T-helper 2 cell (primary cell): ENCODE measurements at regions not wholly inside any gene's neighbourhood (a gene's known extent, or its start where the extent isn't known, plus 50 kb on each side); places are given as distances from the start of the nearest gene placed in this dataset.

ENCODE experiments used
- DNase-seq, 5 experiments: peaks; one replicate each; pipeline versions ENCODE4 v3.0.0 to v3.0.0-alpha.2; 2012 to 2022

DNA sequence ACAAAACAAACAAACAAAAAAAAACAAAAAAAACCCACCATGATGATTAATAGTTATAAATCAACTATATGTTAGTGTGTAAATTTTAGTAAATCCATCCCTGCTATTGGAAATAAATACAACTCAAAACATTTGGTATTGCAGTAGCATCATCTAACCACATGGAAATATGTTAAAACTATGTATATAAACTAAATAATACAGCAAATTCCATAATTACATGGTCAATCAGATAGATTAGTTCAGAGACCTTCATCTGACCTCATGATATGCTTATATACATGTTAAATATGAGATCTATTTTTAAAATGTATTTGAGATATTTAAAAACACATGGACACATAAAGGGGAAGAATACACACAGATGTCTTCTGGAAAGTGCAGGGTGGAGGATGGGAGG lies 384.2 kb downstream of the TMX3 start:
- no peak for DNase-seq

DNA sequence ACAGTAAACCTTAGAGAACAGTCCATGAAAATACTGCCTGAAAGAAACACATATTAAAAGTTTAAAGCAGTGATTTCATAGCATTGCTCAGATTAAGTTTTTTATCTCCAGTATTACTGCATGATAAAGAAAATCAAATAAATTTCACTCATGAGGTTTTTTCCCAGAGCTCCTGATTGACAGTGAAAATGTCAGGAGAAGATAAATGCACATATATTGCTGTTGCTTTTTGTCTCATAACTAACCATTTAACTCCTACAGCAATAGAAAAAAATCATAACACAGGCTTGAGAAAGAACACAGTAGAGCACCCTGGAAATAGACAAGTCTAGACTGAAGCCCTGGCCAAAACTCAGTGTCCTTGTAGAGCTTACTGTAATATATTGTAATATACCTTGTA lies 391.0 kb downstream of the TMX3 start:
- DNase-seq, result no peak

DNA sequence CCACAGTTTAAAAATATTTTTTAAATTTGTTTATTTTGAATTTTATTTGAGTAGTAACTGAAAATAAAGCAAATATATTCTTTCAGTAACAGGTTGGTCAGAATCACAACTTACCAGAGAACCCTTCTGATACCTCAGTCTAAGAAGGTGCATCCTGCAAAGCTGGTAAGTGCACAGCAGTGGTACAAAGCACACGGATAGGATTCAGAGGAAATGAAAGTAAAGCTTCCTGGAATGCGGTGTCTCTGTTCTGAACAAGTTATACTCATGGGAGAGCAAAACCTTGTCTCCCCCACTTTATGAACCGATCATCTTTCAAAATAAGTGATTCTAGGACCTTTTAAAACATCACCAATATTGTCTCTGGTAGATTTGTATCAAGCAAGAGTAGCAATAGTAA lies 398.3 kb downstream of the TMX3 start:
- no peak for DNase-seq

DNA sequence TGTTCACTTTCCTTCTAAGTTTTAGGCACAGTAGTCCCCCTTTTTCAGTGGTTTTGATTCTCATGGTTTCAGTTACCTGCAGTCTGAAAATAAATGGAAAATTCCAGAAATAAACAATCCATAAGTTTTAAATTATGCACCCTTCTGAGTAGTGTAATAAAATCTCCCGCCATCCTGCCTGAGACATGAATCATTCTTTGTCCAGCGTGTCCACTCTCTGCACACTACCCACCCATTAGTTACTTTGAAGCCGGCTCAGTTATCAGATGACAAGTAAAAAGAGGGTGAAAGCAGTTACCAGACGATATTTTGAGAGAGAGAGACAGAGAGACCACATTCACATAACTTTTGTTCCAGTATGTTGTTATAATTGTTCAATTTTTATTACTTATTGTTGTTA lies 400.5 kb downstream of the TMX3 start:
- DNase-seq, result no peak

- no peak for DNase-seq
These were observed 413.5 kb downstream of the TMX3 start for GRCh38 chr18:68301441-68301840.

- no peak for DNase-seq
These were observed 415.0 kb downstream of the TMX3 start for GRCh38 chr18:68299906-68300305.

GRCh38 chr18:68298330-68298729 lies 416.6 kb downstream of the TMX3 start:
- DNase-seq, result no peak

DNA sequence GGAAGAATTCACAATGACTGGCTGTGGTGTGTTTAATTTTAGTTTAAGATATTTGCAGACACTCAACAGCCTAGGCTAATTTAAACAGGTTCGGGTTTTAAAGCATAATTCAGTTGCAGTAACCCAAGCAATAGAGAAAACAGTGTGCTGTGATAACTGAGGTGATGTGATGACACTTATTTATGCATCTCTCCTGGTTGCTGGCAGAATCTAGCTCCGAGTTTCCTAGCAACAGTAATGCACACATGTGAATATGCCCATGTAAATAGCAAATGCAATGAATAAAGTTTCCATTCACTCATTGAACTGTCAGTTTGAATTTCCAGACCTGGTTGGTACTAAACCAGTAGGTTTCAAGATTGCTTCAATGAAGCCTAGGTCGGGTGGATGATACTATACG lies 426.5 kb downstream of the TMX3 start:
- no peak for DNase-seq

DNA sequence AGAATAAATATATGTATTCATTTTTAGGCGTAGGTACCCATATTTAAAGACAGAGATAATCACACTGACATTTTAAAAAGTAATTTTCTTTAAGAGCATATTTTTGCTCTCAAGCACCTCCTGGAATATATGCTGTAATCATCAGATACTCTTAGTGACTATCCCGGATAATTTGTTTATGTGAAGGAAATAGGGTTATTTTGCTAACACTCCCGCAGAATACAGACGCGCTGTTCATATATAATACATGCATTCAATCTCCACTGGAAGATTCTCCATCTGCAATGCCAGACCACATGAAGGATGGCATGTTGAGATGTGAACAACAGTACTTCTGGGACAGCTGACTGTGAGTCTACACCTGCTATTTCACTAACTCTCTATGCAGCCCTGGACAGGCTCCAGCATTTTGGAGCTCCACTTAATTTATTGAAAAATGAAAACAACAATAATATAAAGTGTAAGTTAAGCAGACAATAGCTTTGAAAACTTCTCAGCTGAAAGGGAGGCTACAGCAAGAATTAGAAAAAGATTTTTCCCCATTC lies 430.6 kb downstream of the TMX3 start:
- DNase-seq, result no peak

DNA sequence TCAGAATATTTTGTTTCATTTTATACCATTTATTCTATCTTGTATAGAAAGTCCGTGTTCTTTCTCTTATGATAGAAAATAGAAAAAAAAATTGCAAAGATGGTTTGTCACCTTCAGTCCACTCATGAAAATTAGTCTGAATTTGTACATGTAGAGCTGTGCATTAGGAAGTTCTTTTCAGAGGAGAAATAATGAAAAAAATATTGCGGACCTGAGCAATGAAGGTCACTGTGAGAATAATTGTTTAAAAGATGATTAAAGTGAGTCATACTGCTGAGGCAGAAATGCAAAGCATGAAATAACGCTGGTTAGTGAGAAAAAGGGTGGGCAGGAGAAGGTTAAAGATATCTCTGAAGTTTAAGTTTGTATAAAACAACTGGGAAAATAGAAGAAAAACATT lies 431.1 kb downstream of the TMX3 start:
- no peak for DNase-seq

DNA sequence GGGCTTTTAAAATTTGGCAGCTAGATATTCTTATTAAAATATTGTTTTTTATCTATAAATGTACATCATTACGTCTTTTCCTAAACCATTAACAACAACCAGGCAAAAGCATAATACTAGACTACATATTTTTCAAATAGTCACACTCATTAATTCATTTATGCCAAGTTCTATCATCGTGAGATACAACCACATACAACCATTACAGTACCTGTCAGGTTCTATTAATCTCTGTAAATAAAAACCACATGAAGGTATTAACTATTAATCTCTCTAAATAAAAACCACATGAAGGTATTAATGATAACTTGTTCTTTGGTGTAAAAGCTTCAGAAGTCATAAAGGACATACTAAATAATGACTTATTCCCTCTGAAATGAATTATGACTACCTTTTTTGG lies 432.7 kb downstream of the TMX3 start:
- no peak for DNase-seq

DNA sequence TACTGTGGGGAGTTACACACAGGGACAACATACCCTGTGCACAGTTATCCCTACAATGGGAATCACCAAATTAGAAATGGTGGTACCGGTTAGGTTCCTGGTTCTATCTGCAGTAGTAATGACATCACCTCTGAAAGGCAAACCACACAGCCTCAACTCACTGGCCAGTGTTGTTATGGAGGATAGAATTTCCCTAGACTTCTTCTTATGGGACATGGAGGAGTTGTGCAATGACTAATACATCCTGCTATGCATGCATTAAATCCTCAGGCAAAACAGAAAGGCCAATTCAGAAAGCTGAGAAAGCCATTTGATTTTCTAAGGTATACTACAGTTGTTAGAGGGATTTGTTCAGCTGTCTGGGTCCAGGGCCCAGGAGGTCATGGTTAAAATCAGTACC lies 439.3 kb downstream of the TMX3 start:
- no peak for DNase-seq

DNA sequence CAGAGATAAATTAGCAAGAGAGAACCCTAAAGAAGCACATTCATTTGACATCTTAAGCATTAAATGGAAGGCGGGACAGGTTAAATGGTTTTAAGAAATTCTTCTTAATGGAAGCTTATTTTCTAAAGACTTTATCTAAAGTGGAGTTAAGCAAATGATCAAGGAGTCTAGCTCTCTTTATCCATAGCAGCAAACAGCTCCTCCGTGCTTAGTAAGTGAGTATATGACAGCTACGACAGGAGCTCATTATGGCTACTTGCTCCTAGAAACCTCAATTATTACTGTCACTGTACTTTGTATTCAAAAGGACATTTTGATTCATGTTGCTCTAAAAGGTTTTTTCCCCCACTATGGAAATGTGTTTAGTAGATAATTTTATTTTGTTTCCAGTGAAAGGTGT lies 444.9 kb downstream of the TMX3 start:
- no peak for DNase-seq

DNA sequence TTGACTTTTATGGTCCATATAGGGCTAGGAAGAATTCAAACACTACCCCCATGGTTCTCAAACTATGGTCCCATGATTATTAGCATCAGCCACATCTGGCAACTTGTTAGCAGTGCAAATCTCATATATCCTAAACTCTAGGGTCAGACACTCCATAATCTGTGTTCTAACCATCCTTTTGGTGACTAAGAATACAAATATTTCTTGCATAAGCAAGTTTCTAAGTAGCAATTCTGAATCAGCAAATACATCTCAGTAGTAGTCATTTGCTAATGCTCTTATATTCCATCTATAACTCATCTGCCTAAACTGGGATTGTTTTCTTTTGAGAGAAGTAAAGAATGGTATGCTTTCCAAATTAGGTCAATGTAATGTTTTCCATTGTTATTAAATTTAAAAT lies 447.3 kb downstream of the TMX3 start:
- DNase-seq, result no peak

- DNase-seq, result no peak
These were observed 451.4 kb downstream of the TMX3 start for GRCh38 chr18:68263481-68263880.

- DNase-seq, result no peak
These were observed 452.1 kb downstream of the TMX3 start for GRCh38 chr18:68262690-68263294.

- DNase-seq, result no peak
These were observed 458.4 kb downstream of the TMX3 start for GRCh38 chr18:68256418-68257067.

DNA sequence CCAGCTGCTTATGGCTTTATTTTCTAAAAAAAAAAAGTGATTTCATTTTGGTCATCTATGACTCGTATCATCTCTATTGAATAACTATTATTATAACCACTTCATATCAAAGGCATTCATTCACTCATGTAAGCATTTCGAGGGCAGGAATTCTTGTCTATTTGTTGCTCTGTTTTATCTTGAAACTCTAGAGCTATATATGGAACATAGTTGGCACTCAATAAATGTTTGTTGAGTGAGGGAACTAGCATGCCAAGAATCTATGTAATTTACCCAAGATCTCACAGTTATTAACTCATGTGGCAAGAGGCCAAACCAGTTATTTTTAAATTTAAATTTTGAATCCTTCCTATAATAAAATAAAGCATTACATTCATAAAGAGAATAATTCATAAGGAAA lies 470.1 kb downstream of the TMX3 start:
- no peak for DNase-seq

GRCh38 chr18:68241881-68242280 lies 473.0 kb downstream of the TMX3 start:
- DNase-seq, result no peak

GRCh38 chr18:68234676-68235075 lies 480.2 kb downstream of the TMX3 start:
- DNase-seq, result no peak

DNA sequence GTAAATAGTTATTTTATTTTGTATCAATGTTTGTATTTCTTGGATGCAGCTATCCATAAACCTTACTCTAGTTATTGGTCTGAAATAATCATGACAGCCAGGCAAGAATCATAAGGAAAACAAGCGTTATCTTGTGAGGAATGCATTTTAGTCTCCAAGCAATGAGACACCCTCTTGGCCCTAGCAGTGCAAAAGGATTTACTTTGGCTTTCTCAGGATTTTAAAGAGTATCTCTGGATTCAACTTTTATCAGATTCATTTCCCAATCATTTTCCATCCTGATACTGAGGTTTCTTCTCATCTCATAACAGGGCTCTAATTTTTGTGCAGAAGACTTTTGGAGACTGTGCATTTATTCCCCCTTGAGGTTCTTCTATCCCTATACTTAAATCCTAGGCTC lies 480.8 kb downstream of the TMX3 start:
- DNase-seq, result no peak

DNA sequence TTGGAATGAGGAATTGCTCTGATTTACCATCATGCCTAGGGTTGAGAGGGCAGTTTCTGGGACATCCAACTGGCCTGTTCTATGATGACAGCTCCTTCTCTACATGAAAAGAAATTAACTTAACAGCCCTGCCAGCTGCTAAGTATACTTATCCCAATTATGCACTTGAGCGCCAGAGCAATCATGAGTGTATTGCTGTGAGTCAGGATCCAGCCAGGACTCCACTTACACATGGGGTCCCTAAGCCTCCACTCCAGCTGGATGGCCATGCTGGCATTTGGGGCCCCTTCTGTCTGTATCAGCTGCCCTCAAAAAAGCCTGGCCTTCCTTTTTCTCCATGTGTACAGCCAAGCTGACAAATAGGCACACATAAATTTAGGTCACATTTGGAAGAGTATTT lies 481.9 kb downstream of the TMX3 start:
- DNase-seq, result no peak

DNA sequence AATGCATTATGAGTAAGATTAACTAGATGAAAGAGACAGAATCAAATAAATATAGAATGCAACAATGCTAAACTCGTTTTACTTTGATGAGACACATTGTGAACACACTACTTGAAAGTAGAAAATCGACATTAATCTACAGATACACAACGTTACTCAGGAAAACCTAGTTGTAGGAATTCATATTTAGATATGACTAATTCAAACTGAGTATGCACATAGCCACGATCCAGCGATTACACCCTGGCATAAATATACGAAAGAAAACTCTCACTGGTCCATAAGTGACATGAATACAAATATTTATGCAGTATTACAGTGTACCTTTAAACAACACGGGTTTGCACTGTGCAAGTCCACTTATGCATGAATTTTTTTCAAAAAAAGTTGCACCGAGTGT lies 485.6 kb downstream of the TMX3 start:
- DNase-seq, result no peak

DNA sequence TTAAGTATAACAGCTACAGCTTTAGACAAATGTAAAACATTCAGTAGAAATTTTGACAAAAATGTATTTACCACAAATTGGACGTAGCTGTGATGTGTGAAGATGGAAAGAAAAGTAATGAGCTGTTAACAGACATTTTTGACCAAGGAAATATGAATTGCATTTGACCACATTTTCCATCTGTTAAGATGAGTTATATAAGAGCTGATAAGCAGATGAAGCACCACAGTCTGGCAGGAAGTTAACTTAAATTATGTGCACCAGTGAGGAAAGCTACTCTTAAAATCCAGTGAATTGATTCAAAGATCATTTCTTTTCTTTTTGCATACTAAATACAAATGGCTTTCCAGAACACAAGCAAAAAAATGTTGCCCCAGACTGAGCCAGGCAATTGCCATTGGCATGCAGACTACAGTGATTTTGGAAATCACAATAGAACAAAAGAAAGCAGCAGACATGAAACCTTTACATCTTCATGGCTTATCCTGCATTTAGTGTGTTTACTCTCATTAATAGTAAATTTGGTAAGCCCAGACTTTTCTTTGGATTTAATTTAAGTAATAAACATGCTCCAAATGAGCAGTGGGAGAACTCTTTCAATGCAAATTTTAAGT lies 493.7 kb downstream of the TMX3 start:
- no peak for DNase-seq
